ENCODE measurements at regions not wholly inside any gene's neighbourhood (a gene's known extent, or its start where the extent isn't known, plus 50 kb on each side); places are given as distances from the start of the nearest gene placed in this dataset.

GRCh38 chr6:743320-744096 lies 50.6 kb upstream of the EXOC2 start:
- WGBS (ENCODE audit: low lambda C conversion rate, missing lambda C conversion rate), result 95% methylated on average over 4 of the region's 4 CpGs
- Histone ChIP-seq H3K36me3 (replicated peaks; ENCODE audit: insufficient read depth, low read depth) (no peaks in the 10 kb centered on the region), H3K79me2 (no peaks in the 10 kb centered on the region), H4K20me1 (ENCODE audit: insufficient read depth, poor library complexity, severe bottlenecking) (no peaks in the 10 kb centered on the region), H3K27me3 (no peaks in the 10 kb centered on the region), H3K9me3 (ENCODE audit: low read depth) (no peaks in the 10 kb centered on the region), H3K4me2 (no peak overlapping the region), H3K4me1 (ENCODE audit: insufficient read depth) (no peaks in the 10 kb centered on the region), H3K27ac (no peak overlapping the region), H2AFZ (no peak overlapping the region), H3K4me3 (no peak overlapping the region), H3K9me2 (replicated peaks; ENCODE audit: insufficient read depth) (no peaks in the 10 kb centered on the region)
- DNase-seq (ENCODE audit: low spot score), result no peak
- no peak for TF ChIP-seq EZH2phosphoT487 (IDR thresholded peaks at IDR 0.05; ENCODE audit: low read depth, severe bottlenecking, unreplicated experiment)
- no peak for TF ChIP-seq CTCF (IDR thresholded peaks at IDR 0.05; ENCODE audit: poor library complexity)
- TF ChIP-seq EZH2 (IDR thresholded peaks at IDR 0.05; ENCODE audit: borderline replicate concordance), result no peak

Data from hepatocyte (in vitro differentiated cells).